ENCODE measurements at regions not wholly inside any gene's neighbourhood (a gene's known extent, or its start where the extent isn't known, plus 50 kb on each side); places are given as distances from the start of the nearest gene placed in this dataset.

GRCh38 chr5:36355516-36355915 lies 53.8 kb upstream of the RANBP3L start:
- no peak for DNase-seq

- DNase-seq = no peak
Measured at GRCh38 chr5:36356915-36357314, 55.2 kb upstream of the RANBP3L start.

GRCh38 chr5:36357391-36357975 lies 55.8 kb upstream of the RANBP3L start:
- DNase-seq = no peak

GRCh38 chr5:36359267-36359666 lies 57.6 kb upstream of the RANBP3L start:
- no peak for DNase-seq

- DNase-seq = no peak
Measured at GRCh38 chr5:36360307-36360706, 58.6 kb upstream of the RANBP3L start.

GRCh38 chr5:36363101-36363500 lies 61.4 kb upstream of the RANBP3L start:
- no peak for DNase-seq

GRCh38 chr5:36363744-36364143 lies 62.0 kb upstream of the RANBP3L start:
- DNase-seq = no peak

GRCh38 chr5:36364473-36364872 lies 62.8 kb upstream of the RANBP3L start:
- DNase-seq = no peak

GRCh38 chr5:36365896-36366295 lies 64.2 kb upstream of the RANBP3L start:
- no peak for DNase-seq

GRCh38 chr5:36366883-36367282 lies 65.2 kb upstream of the RANBP3L start:
- no peak for DNase-seq

- DNase-seq = no peak
Measured at GRCh38 chr5:36367524-36367923, 65.8 kb upstream of the RANBP3L start.

- no peak for DNase-seq
Measured at GRCh38 chr5:36369219-36369690, 67.6 kb upstream of the RANBP3L start.

- DNase-seq = no peak
Measured at GRCh38 chr5:36370073-36370472, 68.4 kb upstream of the RANBP3L start.

GRCh38 chr5:36371366-36371765 lies 69.7 kb upstream of the RANBP3L start:
- DNase-seq = no peak

- DNase-seq = peak; percentile 5
Measured at GRCh38 chr5:36373527-36374086, 71.9 kb upstream of the RANBP3L start.

GRCh38 chr5:36374266-36374862 lies 72.7 kb upstream of the RANBP3L start:
- DNase-seq = no peak

GRCh38 chr5:36377192-36377591 lies 75.5 kb upstream of the RANBP3L start:
- DNase-seq = no peak

GRCh38 chr5:36378551-36378950 lies 76.8 kb upstream of the RANBP3L start:
- no peak for DNase-seq

- DNase-seq = no peak
Measured at GRCh38 chr5:36382890-36383289, 81.2 kb upstream of the RANBP3L start.

- DNase-seq = no peak
Measured at GRCh38 chr5:36383942-36384341, 82.2 kb upstream of the RANBP3L start.

GRCh38 chr5:36384845-36385244 lies 83.1 kb upstream of the RANBP3L start:
- DNase-seq = no peak

GRCh38 chr5:36385495-36385894 lies 83.8 kb upstream of the RANBP3L start:
- no peak for DNase-seq

GRCh38 chr5:36388288-36388687 lies 86.6 kb upstream of the RANBP3L start:
- DNase-seq = no peak

- no peak for DNase-seq
Measured at GRCh38 chr5:36389245-36389644, 87.5 kb upstream of the RANBP3L start.

- DNase-seq = no peak
Measured at GRCh38 chr5:36390640-36391039, 88.9 kb upstream of the RANBP3L start.

Measured in CD4-positive, alpha-beta T cell treated with Interleukin-17A for 1 hour (primary cell).